ENCODE measurements at regions not wholly inside any gene's neighbourhood (a gene's known extent, or its start where the extent isn't known, plus 50 kb on each side); places are given as distances from the start of the nearest gene placed in this dataset.

DNA sequence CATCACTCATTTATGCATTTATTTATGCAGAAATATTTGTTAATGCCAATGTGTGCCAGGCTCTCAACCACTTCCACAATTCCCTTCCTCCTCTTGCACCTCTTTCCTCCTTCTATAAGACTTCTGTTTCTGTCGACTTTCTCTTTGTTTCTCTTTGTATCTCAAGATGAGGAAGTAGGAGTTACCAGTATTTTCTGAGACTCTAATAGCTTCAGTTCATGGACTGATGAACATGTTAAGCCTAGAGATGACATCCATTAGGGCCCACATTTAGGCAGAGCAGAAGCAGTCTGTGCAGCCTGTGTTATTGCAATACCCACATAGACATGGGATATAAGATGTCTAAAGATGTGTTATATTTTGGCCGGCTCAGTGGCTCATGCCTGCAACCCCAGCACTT, 241.8 kb upstream of the SMIM31 start (continued):
- TF ChIP-seq, protein P1, sequence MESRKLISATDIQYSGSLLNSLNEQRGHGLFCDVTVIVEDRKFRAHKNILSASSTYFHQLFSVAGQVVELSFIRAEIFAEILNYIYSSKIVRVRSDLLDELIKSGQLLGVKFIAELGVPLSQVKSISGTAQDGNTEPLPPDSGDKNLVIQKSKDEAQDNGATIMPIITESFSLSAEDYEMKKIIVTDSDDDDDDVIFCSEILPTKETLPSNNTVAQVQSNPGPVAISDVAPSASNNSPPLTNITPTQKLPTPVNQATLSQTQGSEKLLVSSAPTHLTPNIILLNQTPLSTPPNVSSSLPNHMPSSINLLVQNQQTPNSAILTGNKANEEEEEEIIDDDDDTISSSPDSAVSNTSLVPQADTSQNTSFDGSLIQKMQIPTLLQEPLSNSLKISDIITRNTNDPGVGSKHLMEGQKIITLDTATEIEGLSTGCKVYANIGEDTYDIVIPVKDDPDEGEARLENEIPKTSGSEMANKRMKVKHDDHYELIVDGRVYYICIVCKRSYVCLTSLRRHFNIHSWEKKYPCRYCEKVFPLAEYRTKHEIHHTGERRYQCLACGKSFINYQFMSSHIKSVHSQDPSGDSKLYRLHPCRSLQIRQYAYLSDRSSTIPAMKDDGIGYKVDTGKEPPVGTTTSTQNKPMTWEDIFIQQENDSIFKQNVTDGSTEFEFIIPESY (IDR thresholded peaks at IDR 0.05) = no peak
- TF ChIP-seq RAD21 (IDR thresholded peaks at IDR 0.05) (no peak), FOXA1 (IDR thresholded peaks at IDR 0.05) (no peak), GABPA (IDR thresholded peaks at IDR 0.05 in 1 of 2, conservative IDR thresholded peaks at IDR 0.05 in 1 of 2) (no peak)

DNA sequence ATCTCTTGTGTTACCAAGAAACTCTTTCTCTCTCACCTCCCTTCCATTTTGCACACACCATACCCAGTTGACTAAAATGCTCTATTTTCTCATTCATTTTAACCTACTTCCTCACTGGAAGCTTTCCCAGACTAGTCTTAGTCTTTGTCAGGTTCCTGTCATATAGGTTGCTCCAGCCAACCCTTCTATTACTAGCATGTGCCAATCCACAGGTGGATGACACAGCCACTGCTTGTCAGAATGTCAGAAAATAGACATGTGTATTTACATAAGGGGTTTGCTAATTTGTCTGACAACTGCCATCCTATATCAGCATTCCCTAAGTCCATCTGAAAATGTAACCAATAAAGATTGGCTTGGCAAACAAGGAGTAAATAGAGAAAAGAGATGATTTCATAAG, 239.2 kb upstream of the SMIM31 start:
- Histone ChIP-seq H3K4me1 (ENCODE audit: control insufficient read depth in 4 of 4, insufficient read depth in 4 of 4, low read length in 3 of 4) (no peaks in the 10 kb centered on the region), H3K9me3 (ENCODE audit: control insufficient read depth in 4 of 4, low read length in 3 of 4) (peaks cover 0 to 6% (median under 1%) of the 10 kb centered on the region in 4 donors), H3K36me3 (ENCODE audit: control insufficient read depth in 4 of 4, insufficient read depth in 3 of 4, low read depth in 1 of 4, low read length in 3 of 4) (no peaks in the 10 kb centered on the region), H3K9ac (ENCODE audit: low read depth in 1 of 2, low read length in 2 of 2) (no peak overlapping the region), H3K27ac (ENCODE audit: low read depth in 1 of 2, low read length in 2 of 2) (no peak overlapping the region), H3K27me3 (ENCODE audit: control insufficient read depth in 4 of 4, insufficient read depth in 4 of 4, low read length in 3 of 4) (no peaks in the 10 kb centered on the region), H3K4me3 (ENCODE audit: low read depth in 1 of 3, low read length in 3 of 3) (no peak overlapping the region)
- DNase-seq (ENCODE audit: low spot score) = no peak
- no peak for TF ChIP-seq GABPA (IDR thresholded peaks at IDR 0.05 in 1 of 2, conservative IDR thresholded peaks at IDR 0.05 in 1 of 2)
- no peak for TF ChIP-seq TAF1 (conservative IDR thresholded peaks at IDR 0.05)
- TF ChIP-seq NR2F2 (IDR thresholded peaks at IDR 0.05) = no peak
- no peak for TF ChIP-seq JUND (IDR thresholded peaks at IDR 0.05)
- TF ChIP-seq, protein P2, sequence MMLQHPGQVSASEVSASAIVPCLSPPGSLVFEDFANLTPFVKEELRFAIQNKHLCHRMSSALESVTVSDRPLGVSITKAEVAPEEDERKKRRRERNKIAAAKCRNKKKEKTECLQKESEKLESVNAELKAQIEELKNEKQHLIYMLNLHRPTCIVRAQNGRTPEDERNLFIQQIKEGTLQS (IDR thresholded peaks at IDR 0.05) = no peak
- no peak for TF ChIP-seq HNF4G (IDR thresholded peaks at IDR 0.05)
- TF ChIP-seq, protein P1 (IDR thresholded peaks at IDR 0.05) = no peak
- TF ChIP-seq FOXA1 (IDR thresholded peaks at IDR 0.05) = no peak
- no peak for TF ChIP-seq HNF4A (conservative IDR thresholded peaks at IDR 0.05)
- TF ChIP-seq, protein P3, sequence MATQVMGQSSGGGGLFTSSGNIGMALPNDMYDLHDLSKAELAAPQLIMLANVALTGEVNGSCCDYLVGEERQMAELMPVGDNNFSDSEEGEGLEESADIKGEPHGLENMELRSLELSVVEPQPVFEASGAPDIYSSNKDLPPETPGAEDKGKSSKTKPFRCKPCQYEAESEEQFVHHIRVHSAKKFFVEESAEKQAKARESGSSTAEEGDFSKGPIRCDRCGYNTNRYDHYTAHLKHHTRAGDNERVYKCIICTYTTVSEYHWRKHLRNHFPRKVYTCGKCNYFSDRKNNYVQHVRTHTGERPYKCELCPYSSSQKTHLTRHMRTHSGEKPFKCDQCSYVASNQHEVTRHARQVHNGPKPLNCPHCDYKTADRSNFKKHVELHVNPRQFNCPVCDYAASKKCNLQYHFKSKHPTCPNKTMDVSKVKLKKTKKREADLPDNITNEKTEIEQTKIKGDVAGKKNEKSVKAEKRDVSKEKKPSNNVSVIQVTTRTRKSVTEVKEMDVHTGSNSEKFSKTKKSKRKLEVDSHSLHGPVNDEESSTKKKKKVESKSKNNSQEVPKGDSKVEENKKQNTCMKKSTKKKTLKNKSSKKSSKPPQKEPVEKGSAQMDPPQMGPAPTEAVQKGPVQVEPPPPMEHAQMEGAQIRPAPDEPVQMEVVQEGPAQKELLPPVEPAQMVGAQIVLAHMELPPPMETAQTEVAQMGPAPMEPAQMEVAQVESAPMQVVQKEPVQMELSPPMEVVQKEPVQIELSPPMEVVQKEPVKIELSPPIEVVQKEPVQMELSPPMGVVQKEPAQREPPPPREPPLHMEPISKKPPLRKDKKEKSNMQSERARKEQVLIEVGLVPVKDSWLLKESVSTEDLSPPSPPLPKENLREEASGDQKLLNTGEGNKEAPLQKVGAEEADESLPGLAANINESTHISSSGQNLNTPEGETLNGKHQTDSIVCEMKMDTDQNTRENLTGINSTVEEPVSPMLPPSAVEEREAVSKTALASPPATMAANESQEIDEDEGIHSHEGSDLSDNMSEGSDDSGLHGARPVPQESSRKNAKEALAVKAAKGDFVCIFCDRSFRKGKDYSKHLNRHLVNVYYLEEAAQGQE (IDR thresholded peaks at IDR 0.05) = no peak
- TF ChIP-seq, protein P4, sequence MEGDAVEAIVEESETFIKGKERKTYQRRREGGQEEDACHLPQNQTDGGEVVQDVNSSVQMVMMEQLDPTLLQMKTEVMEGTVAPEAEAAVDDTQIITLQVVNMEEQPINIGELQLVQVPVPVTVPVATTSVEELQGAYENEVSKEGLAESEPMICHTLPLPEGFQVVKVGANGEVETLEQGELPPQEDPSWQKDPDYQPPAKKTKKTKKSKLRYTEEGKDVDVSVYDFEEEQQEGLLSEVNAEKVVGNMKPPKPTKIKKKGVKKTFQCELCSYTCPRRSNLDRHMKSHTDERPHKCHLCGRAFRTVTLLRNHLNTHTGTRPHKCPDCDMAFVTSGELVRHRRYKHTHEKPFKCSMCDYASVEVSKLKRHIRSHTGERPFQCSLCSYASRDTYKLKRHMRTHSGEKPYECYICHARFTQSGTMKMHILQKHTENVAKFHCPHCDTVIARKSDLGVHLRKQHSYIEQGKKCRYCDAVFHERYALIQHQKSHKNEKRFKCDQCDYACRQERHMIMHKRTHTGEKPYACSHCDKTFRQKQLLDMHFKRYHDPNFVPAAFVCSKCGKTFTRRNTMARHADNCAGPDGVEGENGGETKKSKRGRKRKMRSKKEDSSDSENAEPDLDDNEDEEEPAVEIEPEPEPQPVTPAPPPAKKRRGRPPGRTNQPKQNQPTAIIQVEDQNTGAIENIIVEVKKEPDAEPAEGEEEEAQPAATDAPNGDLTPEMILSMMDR (IDR thresholded peaks at IDR 0.05; ENCODE audit: low read depth, low read length, missing input control) = no peak
- no peak for TF ChIP-seq RXRA (IDR thresholded peaks at IDR 0.05)

All from liver (tissue), 7 donors.